ENCODE measurements at regions not wholly inside any gene's neighbourhood (a gene's known extent, or its start where the extent isn't known, plus 50 kb on each side); places are given as distances from the start of the nearest gene placed in this dataset.

DNA sequence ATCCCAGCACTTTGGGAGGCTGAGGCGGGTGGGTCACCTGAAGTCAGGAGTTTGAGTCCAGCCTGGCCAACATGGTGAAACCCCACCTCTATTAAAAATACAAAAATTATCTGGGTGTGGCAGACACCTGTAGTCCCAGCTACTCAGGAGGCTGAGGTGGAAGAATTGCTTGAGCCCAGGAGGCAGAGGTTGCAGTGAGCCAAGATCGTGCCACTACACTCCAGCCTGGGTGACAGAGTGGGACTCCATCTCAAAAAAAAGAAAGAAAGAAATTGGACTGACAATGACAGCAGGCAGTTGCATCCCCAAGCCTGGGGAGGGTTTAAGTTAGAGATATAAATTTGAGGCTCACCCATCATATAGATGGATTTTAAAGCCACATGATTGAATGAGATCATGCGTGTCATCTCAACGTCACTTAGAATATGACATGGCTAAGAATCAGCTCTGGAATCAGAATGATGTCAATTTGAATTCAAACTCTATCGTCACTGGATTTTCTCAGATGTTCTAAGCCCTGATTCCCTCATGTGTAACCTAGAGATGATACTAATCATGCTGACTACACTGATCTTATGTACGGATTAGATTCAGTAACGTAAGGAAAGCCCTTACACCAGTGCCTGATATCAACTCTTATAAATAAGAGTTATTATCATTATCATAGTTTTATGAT lies 534.0 kb upstream of the JARID2 start:
- TF ChIP-seq, protein P1, sequence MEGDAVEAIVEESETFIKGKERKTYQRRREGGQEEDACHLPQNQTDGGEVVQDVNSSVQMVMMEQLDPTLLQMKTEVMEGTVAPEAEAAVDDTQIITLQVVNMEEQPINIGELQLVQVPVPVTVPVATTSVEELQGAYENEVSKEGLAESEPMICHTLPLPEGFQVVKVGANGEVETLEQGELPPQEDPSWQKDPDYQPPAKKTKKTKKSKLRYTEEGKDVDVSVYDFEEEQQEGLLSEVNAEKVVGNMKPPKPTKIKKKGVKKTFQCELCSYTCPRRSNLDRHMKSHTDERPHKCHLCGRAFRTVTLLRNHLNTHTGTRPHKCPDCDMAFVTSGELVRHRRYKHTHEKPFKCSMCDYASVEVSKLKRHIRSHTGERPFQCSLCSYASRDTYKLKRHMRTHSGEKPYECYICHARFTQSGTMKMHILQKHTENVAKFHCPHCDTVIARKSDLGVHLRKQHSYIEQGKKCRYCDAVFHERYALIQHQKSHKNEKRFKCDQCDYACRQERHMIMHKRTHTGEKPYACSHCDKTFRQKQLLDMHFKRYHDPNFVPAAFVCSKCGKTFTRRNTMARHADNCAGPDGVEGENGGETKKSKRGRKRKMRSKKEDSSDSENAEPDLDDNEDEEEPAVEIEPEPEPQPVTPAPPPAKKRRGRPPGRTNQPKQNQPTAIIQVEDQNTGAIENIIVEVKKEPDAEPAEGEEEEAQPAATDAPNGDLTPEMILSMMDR (conservative IDR thresholded peaks at IDR 0.05 in 1 of 2, IDR thresholded peaks at IDR 0.05 in 1 of 2; ENCODE audit: low read depth in 1 of 2, low read length in 2 of 2) = no peak
- TF ChIP-seq EZH2 (IDR thresholded peaks at IDR 0.05; ENCODE audit: low read length, missing control alignments) = no peak
